Nucleus accumbens (tissue), 56 donors: ENCODE measurements at regions not wholly inside any gene's neighbourhood (a gene's known extent, or its start where the extent isn't known, plus 50 kb on each side); places are given as distances from the start of the nearest gene placed in this dataset.

Experiments
- DNase-seq, 56 donors: peaks; one replicate each; lab custom pipeline; 2025; lab: John Stamatoyannopoulos, UW

- DNase-seq = no peak
Measured at GRCh38 chr1:4932311-4933030, 278.1 kb downstream of the AJAP1 start.

GRCh38 chr1:4931486-4931885 lies 277.1 kb downstream of the AJAP1 start:
- peak in 1 of 56 donors; percentile 2 for DNase-seq

- no peak for DNase-seq
Measured at GRCh38 chr1:4928186-4928585, 273.8 kb downstream of the AJAP1 start.

- DNase-seq = no peak
Measured at GRCh38 chr1:4924356-4924755, 269.9 kb downstream of the AJAP1 start.

- DNase-seq = no peak
Measured at GRCh38 chr1:4916610-4917009, 262.2 kb downstream of the AJAP1 start.

GRCh38 chr1:4915154-4915553 lies 260.7 kb downstream of the AJAP1 start:
- no peak for DNase-seq

- no peak for DNase-seq
Measured at GRCh38 chr1:4908486-4908885, 254.1 kb downstream of the AJAP1 start.

- DNase-seq = no peak
Measured at GRCh38 chr1:4894566-4894965, 240.2 kb downstream of the AJAP1 start.

- no peak for DNase-seq
Measured at GRCh38 chr1:4880626-4881025, 226.2 kb downstream of the AJAP1 start.

- DNase-seq = peak in 8 of 56 donors; percentile 2 to 39 (median 10)
Measured at GRCh38 chr1:4877426-4877825, 223.0 kb downstream of the AJAP1 start.

GRCh38 chr1:4871373-4871772 lies 217.0 kb downstream of the AJAP1 start:
- no peak for DNase-seq

GRCh38 chr1:4868521-4868920 lies 214.1 kb downstream of the AJAP1 start:
- DNase-seq = peak in 9 of 56 donors; percentile 4 to 47 (median 11)

GRCh38 chr1:4856396-4856795 lies 202.0 kb downstream of the AJAP1 start:
- DNase-seq = no peak

GRCh38 chr1:4854367-4854766 lies 200.0 kb downstream of the AJAP1 start:
- DNase-seq = peak in 2 of 56 donors; percentile 1 to 11

- DNase-seq = no peak
Measured at GRCh38 chr1:4853904-4854303, 199.5 kb downstream of the AJAP1 start.

GRCh38 chr1:4851385-4852065 lies 197.1 kb downstream of the AJAP1 start:
- no peak for DNase-seq

- DNase-seq = no peak
Measured at GRCh38 chr1:4848431-4848830, 194.0 kb downstream of the AJAP1 start.

- DNase-seq = no peak
Measured at GRCh38 chr1:4847711-4848110, 193.3 kb downstream of the AJAP1 start.
